Endothelial cell (in vitro differentiated cells): ENCODE measurements at regions not wholly inside any gene's neighbourhood (a gene's known extent, or its start where the extent isn't known, plus 50 kb on each side); places are given as distances from the start of the nearest gene placed in this dataset.

Experiments
- DNase-seq: peaks from one replicate; pipeline ENCODE4 v3.0.0; 2021; ENCODE audit warnings: low spot score
- H3K27ac Mint-ChIP-seq: one replicate; pipeline ENCODE4 v1.8.0; 2021; ENCODE audit warnings: mixed read lengths, inconsistent platforms; ENCODE audit not compliant: unreplicated experiment
- H3K27me3 Mint-ChIP-seq: one replicate; pipeline ENCODE4 v1.8.0; 2021; ENCODE audit warnings: mild to moderate bottlenecking, moderate library complexity, mixed read lengths, inconsistent platforms; ENCODE audit not compliant: unreplicated experiment
- H3K36me3 Mint-ChIP-seq: one replicate; pipeline ENCODE4 v1.8.0; 2021; ENCODE audit warnings: mild to moderate bottlenecking, low read depth, mixed read lengths, inconsistent platforms; ENCODE audit not compliant: unreplicated experiment
- H3K4me1 Mint-ChIP-seq: one replicate; pipeline ENCODE4 v1.8.0; 2021; ENCODE audit warnings: mild to moderate bottlenecking, mixed read lengths, inconsistent platforms; ENCODE audit not compliant: unreplicated experiment
- H3K4me3 Mint-ChIP-seq: one replicate; pipeline ENCODE4 v1.8.0; 2021; ENCODE audit warnings: mild to moderate bottlenecking, mixed read lengths, inconsistent platforms; ENCODE audit not compliant: unreplicated experiment
- H3K9me3 Mint-ChIP-seq: one replicate; pipeline ENCODE4 v1.8.0; 2021; ENCODE audit warnings: mixed read lengths, inconsistent platforms; ENCODE audit not compliant: unreplicated experiment
- CTCF ChIP-seq: fragments of 200-600 bp; sonication (generic); IDR thresholded peaks from one replicate; pipeline ENCODE4 v1.5.0; 2021; ENCODE audit warnings: antibody characterized with exemption; ENCODE audit not compliant: unreplicated experiment

- no peak overlapping the region for H3K4me3 Mint-ChIP-seq
- peaks cover 4% of the 10 kb centered on the region for H3K27me3 Mint-ChIP-seq
- H3K9me3 Mint-ChIP-seq, result peaks cover 4% of the 10 kb centered on the region
- TF ChIP-seq CTCF, result no peak
- no peak overlapping the region for H3K27ac Mint-ChIP-seq
- no peak for DNase-seq
- H3K4me1 Mint-ChIP-seq, result no peaks in the 10 kb centered on the region
- no peaks in the 10 kb centered on the region for H3K36me3 Mint-ChIP-seq
Observed at GRCh38 chr5:155750571-155750970, 576.4 kb upstream of the SGCD start.

DNA sequence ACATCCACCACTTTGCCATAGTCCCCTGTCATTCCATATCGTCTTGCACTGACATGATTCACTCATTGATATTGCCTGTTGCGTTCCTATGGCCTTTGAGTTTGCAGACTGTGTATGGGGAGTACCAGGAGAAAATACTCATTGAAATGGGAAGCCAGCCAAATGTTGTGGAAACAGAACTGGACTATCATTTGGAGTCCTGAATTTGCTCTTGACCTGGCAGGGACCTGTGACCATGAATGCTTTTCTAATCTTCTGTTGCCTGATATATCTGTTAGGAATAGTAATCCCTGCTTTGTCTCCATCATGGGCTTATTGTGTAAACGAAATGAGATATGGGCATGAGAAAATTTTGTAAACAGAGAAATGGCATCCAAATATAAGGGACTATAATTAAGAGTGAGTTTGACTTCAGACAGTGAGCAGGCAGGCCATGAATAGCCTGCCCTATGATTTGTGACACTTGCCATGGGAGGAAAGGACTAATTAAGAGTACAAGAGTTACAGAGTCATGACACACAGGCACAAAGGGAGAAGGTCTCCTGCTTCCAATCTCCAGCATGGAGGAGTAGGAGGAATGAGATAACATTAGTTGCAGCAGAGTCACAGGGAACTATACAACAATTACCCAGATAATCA, 572.9 kb upstream of the SGCD start:
- TF ChIP-seq CTCF, result no peak
- DNase-seq, result no peak
- Mint-ChIP-seq H3K36me3 (no peaks in the 10 kb centered on the region), H3K27ac (no peak overlapping the region), H3K4me3 (no peak overlapping the region), H3K27me3 (peaks cover 4% of the 10 kb centered on the region), H3K4me1 (no peaks in the 10 kb centered on the region), H3K9me3 (no peaks in the 10 kb centered on the region)

DNA sequence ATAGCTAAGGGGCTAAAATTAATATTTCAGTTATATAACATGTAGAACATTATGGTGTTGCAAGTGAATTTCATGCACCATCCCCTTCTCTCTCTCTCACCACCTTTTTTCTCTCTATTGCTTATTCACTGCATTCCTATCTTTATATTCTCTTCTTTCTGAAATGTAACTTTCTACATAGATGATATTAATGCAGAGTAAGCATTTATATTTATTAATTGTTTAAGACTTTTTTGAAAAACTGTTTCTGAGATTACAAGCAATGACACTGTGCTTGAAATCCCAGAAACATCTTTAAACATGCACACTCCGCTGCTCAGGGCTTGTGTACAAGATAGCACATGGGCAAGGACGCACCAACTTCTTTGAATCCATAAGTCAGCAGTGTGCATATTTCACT, 567.7 kb upstream of the SGCD start:
- no peak for TF ChIP-seq CTCF
- H3K9me3 Mint-ChIP-seq, result no peaks in the 10 kb centered on the region
- no peak for DNase-seq
- no peak overlapping the region for H3K4me3 Mint-ChIP-seq
- peaks cover 5% of the 10 kb centered on the region for H3K27me3 Mint-ChIP-seq
- H3K27ac Mint-ChIP-seq, result no peak overlapping the region
- peaks cover 6% of the 10 kb centered on the region for H3K36me3 Mint-ChIP-seq
- H3K4me1 Mint-ChIP-seq, result no peaks in the 10 kb centered on the region

- peaks cover 6% of the 10 kb centered on the region for H3K36me3 Mint-ChIP-seq
- no peak overlapping the region for H3K4me3 Mint-ChIP-seq
- peaks cover 5% of the 10 kb centered on the region for H3K27me3 Mint-ChIP-seq
Observed at GRCh38 chr5:155759984-155760383, 567.0 kb upstream of the SGCD start.

More at GRCh38 chr5:155759984-155760383, 567.0 kb upstream of the SGCD start:
- H3K4me1 Mint-ChIP-seq, result no peaks in the 10 kb centered on the region
- H3K27ac Mint-ChIP-seq, result no peak overlapping the region
- H3K9me3 Mint-ChIP-seq, result no peaks in the 10 kb centered on the region
- TF ChIP-seq CTCF, result no peak
- no peak for DNase-seq
